HCT116 (cell line): ENCODE measurements at regions not wholly inside any gene's neighbourhood (a gene's known extent, or its start where the extent isn't known, plus 50 kb on each side); places are given as distances from the start of the nearest gene placed in this dataset.

Experiments used
- CBX3 ChIP-seq: IDR thresholded peaks from 2 replicates; pipeline ENCODE4 v1.6.1; 2012; ENCODE audit warnings: low read depth
- EZH2 ChIP-seq: fragments of 200-600 bp; sonication (generic); IDR thresholded peaks from 2 replicates; pipeline ENCODE4 v1.6.1; 2017; ENCODE audit warnings: antibody characterized with exemption, mixed run types
- POLR2A ChIP-seq: IDR thresholded peaks from 2 replicates; pipeline ENCODE4 v1.7.0; 2011; ENCODE audit warnings: borderline replicate concordance; ENCODE audit not compliant: insufficient read depth, insufficient read length; ENCODE audit errors: extremely low read depth
- SIN3A ChIP-seq: IDR thresholded peaks from 2 replicates; pipeline ENCODE4 v1.6.1; 2012; ENCODE audit warnings: low read depth
- TF ChIP-seq, protein P1 (sequence below), 3 experiments: fragments of 200-600 bp in 1 of 3; sonication (generic) in 1 of 3; IDR thresholded peaks in 2 of 3; conservative IDR thresholded peaks in 1 of 3; 2 replicates each; pipeline ENCODE4 v1.5.1; 2012 to 2017; ENCODE audit warnings: low read depth in 2 of 3, low read length in 2 of 3, antibody characterized with exemption in 1 of 3, borderline replicate concordance in 1 of 3, control low read depth in 1 of 3, mild to moderate bottlenecking in 1 of 3, mixed read lengths in 1 of 3, mixed run types in 1 of 3, moderate library complexity in 1 of 3; ENCODE audit not compliant: insufficient read depth in 1 of 3

DNA sequence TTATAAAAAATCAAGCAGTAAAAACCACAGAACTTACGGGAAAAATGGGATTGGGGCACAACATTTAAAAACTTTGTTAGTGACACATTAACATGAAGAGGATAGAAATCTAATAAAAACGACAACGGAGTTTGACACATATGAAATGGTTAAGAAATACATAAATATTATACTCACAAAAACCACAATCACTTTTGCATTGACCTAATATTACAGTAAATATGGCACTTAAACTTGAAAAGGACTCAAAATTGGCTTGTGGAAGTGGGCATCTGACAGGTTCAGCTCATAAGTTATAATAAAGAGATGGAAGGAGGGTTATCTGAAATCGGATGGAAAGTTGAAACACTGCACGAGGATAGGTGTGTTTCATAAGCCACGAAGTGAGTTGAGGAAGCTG is 523.7 kb downstream of the TFAP2B start:
- no peak for TF ChIP-seq POLR2A
- no peak for TF ChIP-seq EZH2
- no peak for TF ChIP-seq CBX3
- TF ChIP-seq, protein P1, sequence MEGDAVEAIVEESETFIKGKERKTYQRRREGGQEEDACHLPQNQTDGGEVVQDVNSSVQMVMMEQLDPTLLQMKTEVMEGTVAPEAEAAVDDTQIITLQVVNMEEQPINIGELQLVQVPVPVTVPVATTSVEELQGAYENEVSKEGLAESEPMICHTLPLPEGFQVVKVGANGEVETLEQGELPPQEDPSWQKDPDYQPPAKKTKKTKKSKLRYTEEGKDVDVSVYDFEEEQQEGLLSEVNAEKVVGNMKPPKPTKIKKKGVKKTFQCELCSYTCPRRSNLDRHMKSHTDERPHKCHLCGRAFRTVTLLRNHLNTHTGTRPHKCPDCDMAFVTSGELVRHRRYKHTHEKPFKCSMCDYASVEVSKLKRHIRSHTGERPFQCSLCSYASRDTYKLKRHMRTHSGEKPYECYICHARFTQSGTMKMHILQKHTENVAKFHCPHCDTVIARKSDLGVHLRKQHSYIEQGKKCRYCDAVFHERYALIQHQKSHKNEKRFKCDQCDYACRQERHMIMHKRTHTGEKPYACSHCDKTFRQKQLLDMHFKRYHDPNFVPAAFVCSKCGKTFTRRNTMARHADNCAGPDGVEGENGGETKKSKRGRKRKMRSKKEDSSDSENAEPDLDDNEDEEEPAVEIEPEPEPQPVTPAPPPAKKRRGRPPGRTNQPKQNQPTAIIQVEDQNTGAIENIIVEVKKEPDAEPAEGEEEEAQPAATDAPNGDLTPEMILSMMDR (IDR thresholded peaks at IDR 0.05 in 2 of 3, conservative IDR thresholded peaks at IDR 0.05 in 1 of 3; ENCODE audit: borderline replicate concordance in 1 of 3, insufficient read depth in 1 of 3, low read depth in 2 of 3, low read length in 2 of 3): no peak
- no peak for TF ChIP-seq SIN3A
